Caco-2 (cell line): ENCODE measurements at regions not wholly inside any gene's neighbourhood (a gene's known extent, or its start where the extent isn't known, plus 50 kb on each side); places are given as distances from the start of the nearest gene placed in this dataset.
A peak's percentile ranks its signal among the peaks of the same experiment; 100 is the strongest.

Experiments
- BruUV-seq: library from RNA; stranded (reverse); fragments of 400-500 nt; replicated peaks from 2 replicates; lab custom pipeline; 2021; lab: Mats Ljungman, UMichigan
- CTCF ChIA-PET: fragments of 300-600 bp; sonication (Branson Sonifier 250); formaldehyde crosslinking; loops from one replicate; lab custom pipeline; 2022; ENCODE audit warnings: antibody characterized with exemption; lab: Charles Lee
- POLR2A ChIA-PET: fragments of 300-600 bp; sonication (Branson Sonifier 250); formaldehyde crosslinking; loops from one replicate; lab custom pipeline; 2022; ENCODE audit warnings: antibody characterized with exemption; lab: Charles Lee
- DNase-seq, 2 experiments: peaks; one replicate each; pipeline versions ENCODE4 v3.0.0 to v3.0.0-alpha.2; 2020 to 2022
- H3K27me3 ChIP-seq: replicated peaks from 2 replicates; pipeline ENCODE4 v1.6.0; 2011; ENCODE audit warnings: low read length; ENCODE audit not compliant: control insufficient read depth, insufficient read depth
- H3K36me3 ChIP-seq: 2 replicates; pipeline ENCODE4 v1.5.1; 2011; ENCODE audit warnings: low read length; ENCODE audit not compliant: control insufficient read depth, insufficient read depth
- H3K4me1 ChIP-seq: fragments of 250-450 bp; sonication (Bioruptor Pico); 2 replicates; pipeline ENCODE4 v1.5.1; 2020; ENCODE audit warnings: mild to moderate bottlenecking
- H3K4me3 ChIP-seq: 2 replicates; pipeline ENCODE4 v1.5.1; 2011; ENCODE audit warnings: low read depth, mild to moderate bottlenecking, control low read depth, low read length
- H3K9me3 ChIP-seq: fragments of 250-450 bp; sonication (Bioruptor Pico); 2 replicates; pipeline ENCODE4 v1.5.1; 2020; ENCODE audit warnings: mild to moderate bottlenecking, moderate library complexity
- H3K27ac Mint-ChIP-seq: one replicate; pipeline ENCODE4 v1.8.0; 2022; ENCODE audit warnings: mixed read lengths; ENCODE audit not compliant: unreplicated experiment
- H3K27me3 Mint-ChIP-seq: one replicate; pipeline ENCODE4 v1.8.0; 2022; ENCODE audit warnings: mixed read lengths; ENCODE audit not compliant: insufficient read depth, unreplicated experiment
- H3K36me3 Mint-ChIP-seq: one replicate; pipeline ENCODE4 v1.8.0; 2022; ENCODE audit warnings: mild to moderate bottlenecking, mixed read lengths; ENCODE audit not compliant: insufficient read depth, unreplicated experiment
- H3K4me1 Mint-ChIP-seq: one replicate; pipeline ENCODE4 v1.8.0; 2022; ENCODE audit warnings: low read depth, mixed read lengths; ENCODE audit not compliant: unreplicated experiment
- H3K4me3 Mint-ChIP-seq: one replicate; pipeline ENCODE4 v1.8.0; 2022; ENCODE audit warnings: mild to moderate bottlenecking, moderate library complexity, mixed read lengths; ENCODE audit not compliant: unreplicated experiment
- H3K9me3 Mint-ChIP-seq: one replicate; pipeline ENCODE4 v1.8.0; 2022; ENCODE audit warnings: mixed read lengths; ENCODE audit not compliant: unreplicated experiment
- intact Hi-C: fragments of 100-400 bp; cut with micrococcal nuclease; formaldehyde crosslinking; loops from one replicate; pipeline ENCODE4 v1.10.0; 2022; ENCODE audit not compliant: unreplicated experiment
- TF ChIP-seq, protein P1 (sequence below), 2 experiments: fragments of 200-600 bp in 1 of 2; IDR thresholded peaks; 1 replicate in 1 of 2; 2 replicates in 1 of 2; pipeline versions ENCODE4 v1.5.1 to v1.8.0; 2011 to 2022; ENCODE audit warnings: antibody characterized with exemption in 1 of 2, control low read depth in 1 of 2, inconsistent platforms in 1 of 2, low read depth in 1 of 2, low read length in 1 of 2, mild to moderate bottlenecking in 1 of 2, moderate library complexity in 1 of 2; ENCODE audit not compliant: insufficient read depth in 1 of 2, severe bottlenecking in 1 of 2, unreplicated experiment in 1 of 2

GRCh38 chr4:84298023-84298718 is 200.9 kb downstream of the NKX6-1 start:
- Histone ChIP-seq H3K27me3 (no peaks in the 10 kb centered on the region), H3K4me3 (peak overlapping the region; percentile 42), H3K9me3 (no peaks in the 10 kb centered on the region), H3K36me3 (no peaks in the 10 kb centered on the region), H3K4me1 (peaks cover 6% of the 10 kb centered on the region; the same call in 1 of the 2 replicates)
- no peak for DNase-seq
- H3K4me3 Mint-ChIP-seq: peak overlapping the region; percentile 90
- no peaks in the 10 kb centered on the region for H3K27me3 Mint-ChIP-seq
- H3K36me3 Mint-ChIP-seq: no peaks in the 10 kb centered on the region
- H3K4me1 Mint-ChIP-seq: peaks cover 18% of the 10 kb centered on the region
- peak overlapping the region; percentile 99 for H3K27ac Mint-ChIP-seq
- TSS peak; percentile 32 for BruUV-seq
- ChIA-PET POLR2A (no interaction called here), CTCF (no interaction called here)
- intact Hi-C loops: no loop called here
- no peaks in the 10 kb centered on the region for H3K9me3 Mint-ChIP-seq
- TF ChIP-seq, protein P1, sequence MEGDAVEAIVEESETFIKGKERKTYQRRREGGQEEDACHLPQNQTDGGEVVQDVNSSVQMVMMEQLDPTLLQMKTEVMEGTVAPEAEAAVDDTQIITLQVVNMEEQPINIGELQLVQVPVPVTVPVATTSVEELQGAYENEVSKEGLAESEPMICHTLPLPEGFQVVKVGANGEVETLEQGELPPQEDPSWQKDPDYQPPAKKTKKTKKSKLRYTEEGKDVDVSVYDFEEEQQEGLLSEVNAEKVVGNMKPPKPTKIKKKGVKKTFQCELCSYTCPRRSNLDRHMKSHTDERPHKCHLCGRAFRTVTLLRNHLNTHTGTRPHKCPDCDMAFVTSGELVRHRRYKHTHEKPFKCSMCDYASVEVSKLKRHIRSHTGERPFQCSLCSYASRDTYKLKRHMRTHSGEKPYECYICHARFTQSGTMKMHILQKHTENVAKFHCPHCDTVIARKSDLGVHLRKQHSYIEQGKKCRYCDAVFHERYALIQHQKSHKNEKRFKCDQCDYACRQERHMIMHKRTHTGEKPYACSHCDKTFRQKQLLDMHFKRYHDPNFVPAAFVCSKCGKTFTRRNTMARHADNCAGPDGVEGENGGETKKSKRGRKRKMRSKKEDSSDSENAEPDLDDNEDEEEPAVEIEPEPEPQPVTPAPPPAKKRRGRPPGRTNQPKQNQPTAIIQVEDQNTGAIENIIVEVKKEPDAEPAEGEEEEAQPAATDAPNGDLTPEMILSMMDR (IDR thresholded peaks at IDR 0.05; ENCODE audit: insufficient read depth in 1 of 2, low read depth in 1 of 2, low read length in 1 of 2, severe bottlenecking in 1 of 2, unreplicated experiment in 1 of 2): no peak

GRCh38 chr4:84291969-84292368 is 207.1 kb downstream of the NKX6-1 start:
- Mint-ChIP-seq H3K9me3 (peaks cover 16% of the 10 kb centered on the region), H3K36me3 (peaks cover 7% of the 10 kb centered on the region), H3K4me1 (peaks cover 4% of the 10 kb centered on the region), H3K27ac (no peak overlapping the region), H3K4me3 (no peak overlapping the region), H3K27me3 (no peaks in the 10 kb centered on the region)
- intact Hi-C loops: no loop called here
- Histone ChIP-seq H3K36me3 (no peaks in the 10 kb centered on the region), H3K9me3 (no peaks in the 10 kb centered on the region), H3K4me1 (0 out of 2 replicates have a peak, but pooled peaks cover 3% of the 10 kb centered on the region), H3K4me3 (no peak overlapping the region), H3K27me3 (no peaks in the 10 kb centered on the region)
- ChIA-PET CTCF (no interaction called here), POLR2A (no interaction called here)
- BruUV-seq: no TSS peak
- no peak for DNase-seq
- TF ChIP-seq, protein P1 (IDR thresholded peaks at IDR 0.05; ENCODE audit: insufficient read depth in 1 of 2, low read depth in 1 of 2, low read length in 1 of 2, severe bottlenecking in 1 of 2, unreplicated experiment in 1 of 2): no peak

DNA sequence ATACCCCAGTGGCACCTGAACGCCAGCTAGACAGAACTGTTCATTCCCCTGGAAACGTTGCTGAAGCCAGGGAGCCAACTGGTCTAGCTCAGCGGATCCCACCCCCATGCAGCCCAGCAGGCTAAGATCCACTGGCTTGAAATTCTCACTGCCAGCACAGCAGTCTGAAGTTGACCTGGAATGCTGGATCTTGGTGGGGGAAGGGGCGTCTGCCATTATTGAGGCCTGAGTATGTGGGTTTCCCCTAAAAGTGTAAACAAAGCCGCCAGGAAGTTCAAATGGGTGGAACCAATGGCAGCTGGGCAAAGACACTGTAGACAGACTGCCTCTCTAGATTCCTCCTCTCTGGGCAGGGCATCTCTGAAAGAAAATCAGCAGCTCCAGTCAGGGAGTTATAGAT is 213.0 kb downstream of the NKX6-1 start:
- H3K27ac Mint-ChIP-seq: no peak overlapping the region
- BruUV-seq: no TSS peak
- no peaks in the 10 kb centered on the region for H3K4me1 Mint-ChIP-seq
- TF ChIP-seq, protein P1 (IDR thresholded peaks at IDR 0.05; ENCODE audit: insufficient read depth in 1 of 2, low read depth in 1 of 2, low read length in 1 of 2, severe bottlenecking in 1 of 2, unreplicated experiment in 1 of 2): no peak
- intact Hi-C loops: no loop called here
- ChIA-PET CTCF (no interaction called here), POLR2A (no interaction called here)
- Histone ChIP-seq H3K4me3 (no peak overlapping the region), H3K27me3 (no peaks in the 10 kb centered on the region), H3K4me1 (no peaks in the 10 kb centered on the region), H3K9me3 (no peaks in the 10 kb centered on the region), H3K36me3 (no peaks in the 10 kb centered on the region)
- DNase-seq: no peak
- no peak overlapping the region for H3K4me3 Mint-ChIP-seq
- no peaks in the 10 kb centered on the region for H3K27me3 Mint-ChIP-seq
- peaks cover 7% of the 10 kb centered on the region for H3K36me3 Mint-ChIP-seq
- peaks cover 19% of the 10 kb centered on the region for H3K9me3 Mint-ChIP-seq
